ENCODE measurements at regions not wholly inside any gene's neighbourhood (a gene's known extent, or its start where the extent isn't known, plus 50 kb on each side); places are given as distances from the start of the nearest gene placed in this dataset.
"Not testable (repeated sequence)": the region's sequence is repeated elsewhere in the genome, so short reads cannot be mapped to it uniquely, and the experiment has no call there.

DNA sequence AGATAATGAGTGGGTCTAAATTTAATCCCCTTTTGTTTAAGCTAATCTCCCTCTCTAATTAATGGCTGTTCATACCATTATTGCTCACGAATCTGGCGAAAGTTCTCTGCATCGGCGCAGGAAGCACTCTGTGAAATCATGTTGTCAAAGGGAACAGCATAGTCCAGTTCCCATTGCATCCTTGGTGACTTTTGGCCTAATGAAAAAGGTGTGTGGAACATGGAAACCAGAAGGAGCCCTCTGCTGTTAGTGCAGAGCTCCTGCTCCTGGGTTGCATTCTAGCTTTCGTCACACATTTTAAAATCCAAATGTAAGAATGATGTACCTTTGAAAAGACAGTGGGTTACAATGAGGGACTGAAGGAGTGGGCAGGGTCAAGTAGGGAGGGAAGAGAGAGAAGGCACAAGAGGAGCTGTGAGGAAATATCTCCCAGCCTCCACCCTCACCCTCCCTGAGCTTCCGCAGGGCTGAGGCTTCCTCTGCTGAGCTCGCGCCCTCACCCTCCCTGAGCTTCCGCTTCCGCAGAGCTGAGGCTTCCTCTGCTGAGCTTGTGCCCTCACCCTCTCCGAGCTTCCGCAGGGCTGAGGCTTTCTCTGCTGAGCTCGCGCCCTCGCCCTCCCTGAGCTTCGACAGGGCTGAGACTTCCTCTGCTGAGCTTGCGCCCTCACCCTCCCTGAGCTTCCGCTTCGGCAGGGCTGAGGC is 754.3 kb upstream of the TPTE start:
- not testable (repeated sequence) for DNase-seq (ENCODE audit: low spot score)

DNA sequence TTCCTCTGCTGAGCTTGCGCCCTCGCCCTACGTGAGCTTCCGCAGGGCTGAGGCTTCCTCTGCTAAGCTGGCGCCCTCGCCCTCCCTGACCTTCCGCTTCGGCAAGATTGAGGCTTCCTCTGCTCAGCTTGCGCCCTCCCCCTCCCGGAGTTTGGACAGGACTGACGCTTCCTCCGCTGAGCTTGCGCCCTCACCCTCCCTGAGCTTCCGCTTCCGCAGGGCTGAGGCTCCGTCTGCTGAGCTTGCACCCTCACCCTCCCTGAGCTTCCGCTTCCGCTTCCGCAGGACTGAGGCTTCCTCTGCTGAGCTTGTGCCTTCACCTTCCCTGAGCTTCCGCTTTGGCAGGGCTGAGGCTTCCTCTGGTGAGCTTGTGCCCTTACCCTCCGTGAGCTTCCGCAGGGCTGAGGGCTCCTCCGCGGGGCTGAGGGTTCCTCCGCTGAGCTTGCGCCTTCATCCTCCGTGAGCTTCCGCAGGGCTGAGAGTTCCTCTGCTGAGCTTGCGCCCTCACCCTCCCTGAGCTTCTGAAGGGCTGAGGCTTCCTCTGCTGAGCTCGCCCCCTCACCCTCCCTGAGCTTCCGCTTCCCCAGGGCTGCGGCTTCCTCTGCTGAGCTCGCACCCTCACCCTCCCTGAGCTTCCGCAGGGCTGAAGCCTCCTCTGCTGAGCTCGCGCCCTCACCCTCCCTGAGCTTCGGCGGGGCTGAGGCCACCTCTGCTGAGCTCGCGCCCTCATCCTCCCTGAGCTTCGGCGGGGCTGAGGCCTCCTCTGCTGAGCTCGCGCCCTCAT is 753.6 kb upstream of the TPTE start:
- no peak for DNase-seq (ENCODE audit: low spot score)

DNA sequence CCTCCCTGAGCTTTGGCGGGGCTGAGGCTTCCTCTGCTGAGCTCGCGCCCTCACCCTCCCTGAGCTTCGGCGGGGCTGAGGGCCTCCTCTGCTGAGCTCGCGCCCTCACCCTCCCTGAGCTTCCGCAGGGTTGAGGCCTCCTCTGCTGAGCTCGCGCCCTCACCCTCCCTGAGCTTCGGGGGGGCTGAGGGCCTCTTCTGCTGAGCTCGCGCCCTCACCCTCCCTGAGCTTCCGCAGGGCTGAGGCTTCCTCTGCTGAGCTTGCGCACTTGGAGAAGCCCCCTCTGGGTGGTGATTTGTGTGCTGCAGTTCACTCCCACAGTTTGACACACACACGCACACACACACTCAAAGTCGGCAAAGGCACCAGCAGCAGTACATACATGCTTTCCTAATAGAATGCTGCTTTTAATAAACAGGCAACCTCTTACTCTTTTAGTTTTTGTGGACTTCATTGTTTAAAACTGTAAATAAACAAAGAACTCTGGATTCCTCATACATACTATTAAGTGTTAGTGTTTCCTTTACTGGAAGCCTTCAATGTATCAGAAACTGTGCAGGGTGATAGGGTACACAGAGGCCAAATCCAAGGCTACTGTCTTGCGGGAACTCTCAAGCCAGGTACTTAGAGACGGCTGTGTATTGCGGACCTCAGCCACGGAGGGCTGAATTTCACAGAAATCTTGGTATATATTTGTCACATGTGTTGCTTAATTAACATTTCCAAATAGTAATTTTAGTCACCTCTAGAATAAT is 752.8 kb upstream of the TPTE start:
- DNase-seq (ENCODE audit: low spot score): not testable (repeated sequence)

DNA sequence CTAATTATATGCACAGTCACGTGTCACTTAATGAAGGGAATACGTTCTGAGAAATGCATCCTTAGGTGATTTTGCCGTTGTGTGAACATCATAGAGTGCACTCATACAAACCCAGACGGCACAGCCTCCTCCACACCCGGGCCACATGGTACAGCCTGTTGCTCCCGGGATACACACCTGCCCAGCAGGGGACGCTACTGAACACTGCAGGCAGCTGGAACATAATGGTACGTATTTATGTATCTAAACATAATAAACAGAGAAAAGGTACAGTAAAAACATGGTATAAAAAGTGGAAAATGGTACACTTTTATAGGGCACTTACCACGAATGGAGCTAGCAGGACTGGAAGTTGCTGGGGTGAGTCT is 752.3 kb upstream of the TPTE start:
- DNase-seq (ENCODE audit: low spot score): not testable (repeated sequence)

DNA sequence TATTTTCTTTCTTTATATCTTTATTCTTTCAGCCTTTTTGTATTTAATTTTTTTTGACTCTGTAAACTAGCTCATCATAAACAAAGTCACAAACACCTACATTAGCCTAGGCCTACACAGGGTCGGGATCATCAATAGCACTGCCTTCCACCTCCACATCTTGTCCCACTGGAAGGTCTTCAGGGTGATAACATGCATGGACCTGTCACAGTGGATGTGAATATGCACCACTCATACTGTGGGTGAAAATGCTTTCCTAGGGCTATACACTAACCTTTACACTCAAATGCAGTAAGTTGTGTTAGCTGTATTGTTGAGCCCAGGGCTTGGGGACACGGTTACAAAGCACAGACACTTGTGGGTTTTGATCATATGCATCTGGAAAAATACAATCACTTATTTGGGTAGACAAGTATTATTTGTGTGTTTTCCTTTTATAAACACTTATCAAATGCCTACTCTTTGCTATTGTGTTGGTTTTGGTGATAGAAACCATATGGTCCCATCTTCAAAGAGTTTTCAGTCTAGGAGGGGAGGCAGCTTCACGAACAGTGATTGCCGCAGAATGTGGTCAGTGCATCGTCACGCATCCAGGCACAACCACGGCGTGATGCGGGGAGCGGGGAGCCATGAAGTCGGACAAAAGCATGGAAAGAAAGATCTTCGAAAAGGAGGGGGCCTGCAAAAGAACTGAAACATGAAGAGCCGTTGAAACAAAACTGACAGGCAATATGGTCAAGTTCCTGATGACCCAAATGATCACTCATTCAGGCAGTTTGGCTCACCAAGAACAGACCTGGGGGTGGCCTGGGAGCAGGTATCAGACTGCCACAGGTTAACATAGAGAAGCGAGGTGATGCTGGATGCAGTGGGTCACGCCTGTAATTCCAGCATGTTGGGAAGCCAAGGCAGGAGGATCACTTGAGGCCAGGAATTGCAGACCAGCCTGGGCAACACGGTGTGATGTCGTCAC is 751.4 kb upstream of the TPTE start:
- DNase-seq (ENCODE audit: low spot score): not testable (repeated sequence)

DNA sequence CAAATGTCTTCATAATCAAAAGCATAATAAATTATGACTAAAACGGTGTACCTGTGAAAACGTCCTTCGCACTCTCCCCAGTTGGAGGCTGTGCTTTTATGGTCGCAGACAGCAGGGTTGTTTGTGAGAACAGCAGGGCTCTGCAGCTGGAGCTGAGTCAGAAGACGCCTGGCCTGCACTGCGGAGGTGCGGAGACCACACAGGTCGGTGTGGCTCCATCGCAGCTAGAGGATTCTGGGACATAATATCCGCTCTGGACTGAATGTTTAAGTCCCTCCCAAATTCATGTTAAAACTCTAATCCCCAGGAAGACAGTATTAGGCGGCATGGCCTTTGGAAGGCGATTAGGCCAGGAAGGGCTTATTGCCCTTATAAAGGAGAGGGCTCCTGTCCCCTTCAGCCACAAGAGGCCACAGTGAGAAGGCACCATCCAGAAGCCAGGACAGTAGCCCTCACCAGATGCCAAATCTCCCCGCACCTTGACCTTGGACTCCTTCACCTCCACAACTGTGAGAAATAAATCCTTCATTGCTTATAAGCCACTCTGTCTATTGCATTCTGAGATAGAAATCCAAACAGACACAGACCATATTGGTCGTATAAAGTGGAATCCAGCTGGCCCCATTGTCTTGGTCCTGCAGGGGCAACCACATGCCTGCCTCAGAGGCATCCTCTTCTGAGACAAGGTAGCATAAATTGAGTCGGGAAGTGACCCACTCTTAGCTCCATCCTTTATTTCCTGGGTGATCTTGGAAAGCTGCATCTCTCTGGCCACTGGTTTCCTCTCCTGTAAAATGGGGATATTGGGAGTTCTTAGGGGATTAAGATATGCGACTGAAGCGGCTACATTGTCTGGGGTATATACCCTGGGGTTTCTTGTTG is 749.7 kb upstream of the TPTE start:
- not testable (repeated sequence) for DNase-seq (ENCODE audit: low spot score)

DNA sequence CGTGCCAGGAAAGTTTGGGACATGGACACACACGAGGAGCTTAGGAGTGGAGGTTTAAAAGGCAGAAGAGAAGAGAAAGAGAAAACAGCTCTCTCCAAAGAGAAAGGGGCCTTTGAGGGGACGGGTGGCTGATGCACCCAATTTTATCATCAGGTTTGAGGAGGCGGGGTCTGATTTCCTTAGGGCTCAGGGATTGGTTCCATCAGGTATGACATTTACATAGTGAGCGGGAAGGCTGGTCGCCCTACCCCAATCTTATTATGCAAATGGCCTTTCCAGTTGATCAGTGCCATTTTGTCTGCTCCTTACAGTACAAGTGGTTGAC is 749.1 kb upstream of the TPTE start:
- no peak for DNase-seq (ENCODE audit: low spot score)

DNA sequence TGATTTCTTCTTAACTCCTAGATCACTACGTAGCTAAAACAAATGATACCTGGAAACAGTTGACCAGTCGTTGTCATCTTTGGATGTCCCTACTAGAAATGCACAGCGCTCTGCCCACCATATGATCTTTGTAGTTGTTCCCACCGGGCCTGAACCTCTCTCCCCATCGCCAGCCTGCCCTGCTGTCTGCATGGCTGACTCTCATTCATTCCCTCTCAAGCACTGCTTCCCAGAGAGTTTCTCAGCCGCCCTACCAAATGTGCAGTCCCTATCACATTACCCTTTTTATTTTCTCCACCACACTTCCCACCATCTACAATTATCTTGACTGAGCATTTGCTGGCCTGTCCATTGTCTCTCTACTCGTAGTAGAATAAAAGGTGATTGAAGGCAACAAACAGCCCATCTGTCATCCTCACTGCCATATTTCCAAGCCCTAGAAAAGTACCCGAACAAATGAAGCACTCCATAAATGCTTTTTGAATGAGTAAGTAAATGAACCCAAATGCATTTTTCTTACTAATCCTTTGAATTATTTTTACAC is 748.4 kb upstream of the TPTE start:
- not testable (repeated sequence) for DNase-seq (ENCODE audit: low spot score)

DNA sequence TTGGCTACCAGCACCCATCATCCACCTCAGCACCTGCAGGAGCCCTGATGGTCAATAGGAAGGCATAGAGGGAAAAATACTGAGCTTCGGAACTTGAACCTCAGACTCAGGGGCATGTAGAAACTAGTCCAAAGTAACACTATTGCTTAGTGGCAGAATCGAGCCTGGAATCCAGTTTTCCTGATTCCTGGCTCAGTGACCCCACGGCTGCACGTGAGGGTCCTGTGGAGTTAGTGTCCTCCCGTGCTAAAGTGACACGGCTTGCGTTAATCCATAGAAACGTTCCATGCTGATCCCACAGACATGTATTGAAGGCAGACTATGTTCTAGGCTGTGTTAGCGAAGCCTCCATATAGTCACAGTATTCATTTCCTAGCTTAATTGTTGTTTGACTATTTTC is 747.0 kb upstream of the TPTE start:
- DNase-seq (ENCODE audit: low spot score): no peak

DNA sequence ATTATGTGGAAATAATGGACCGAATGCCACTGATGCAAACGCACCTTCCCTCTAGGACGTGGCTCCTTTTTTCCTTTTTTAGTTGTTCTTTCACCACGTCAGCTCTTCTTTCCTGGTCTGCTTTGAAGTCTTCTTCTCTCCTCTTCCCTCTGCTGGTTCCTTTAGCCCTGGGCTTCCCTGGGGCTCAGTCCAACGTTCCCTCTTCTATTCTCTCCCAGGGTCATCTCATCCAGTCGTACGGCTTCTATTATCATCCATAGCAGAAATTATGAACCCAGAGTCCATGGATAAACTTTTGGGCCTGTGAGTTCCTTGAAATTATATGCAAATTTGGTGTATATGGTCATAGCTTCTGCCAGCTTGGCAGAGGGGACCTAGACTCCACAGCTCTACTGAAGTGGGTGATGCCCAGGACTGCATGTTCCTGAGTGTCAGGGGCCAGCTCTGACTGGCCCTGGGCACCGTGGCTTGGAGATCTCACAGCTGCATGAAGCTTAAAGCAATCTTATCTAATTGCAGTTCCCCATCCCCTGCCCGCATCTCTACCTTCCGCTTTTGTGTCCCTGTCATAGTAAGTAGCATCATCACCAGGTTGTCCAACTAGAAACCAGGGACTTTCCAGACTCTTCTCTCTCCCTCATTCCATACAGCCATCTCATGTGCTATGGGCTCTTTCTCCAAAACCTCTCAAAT is 746.3 kb upstream of the TPTE start:
- not testable (repeated sequence) for DNase-seq (ENCODE audit: low spot score)

DNA sequence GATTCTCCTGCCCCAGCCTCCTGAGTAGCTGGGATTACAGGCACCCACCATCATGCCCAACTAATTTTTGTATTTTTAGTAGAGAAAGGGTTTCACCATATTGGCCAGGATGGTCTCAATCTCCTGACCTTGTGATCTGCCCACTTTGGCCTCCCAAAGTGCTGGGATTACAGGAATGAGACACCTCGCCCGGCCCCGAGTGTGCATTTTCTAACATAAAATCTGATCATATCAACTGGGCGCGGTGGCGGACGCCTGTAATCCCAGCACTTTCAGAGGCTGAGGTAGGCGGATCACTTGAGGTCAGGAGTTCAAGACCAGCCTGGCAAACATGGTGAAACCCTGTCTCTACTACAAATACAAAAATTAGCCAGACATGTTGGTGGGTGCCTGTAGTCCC is 745.5 kb upstream of the TPTE start:
- not testable (repeated sequence) for DNase-seq (ENCODE audit: low spot score)

DNA sequence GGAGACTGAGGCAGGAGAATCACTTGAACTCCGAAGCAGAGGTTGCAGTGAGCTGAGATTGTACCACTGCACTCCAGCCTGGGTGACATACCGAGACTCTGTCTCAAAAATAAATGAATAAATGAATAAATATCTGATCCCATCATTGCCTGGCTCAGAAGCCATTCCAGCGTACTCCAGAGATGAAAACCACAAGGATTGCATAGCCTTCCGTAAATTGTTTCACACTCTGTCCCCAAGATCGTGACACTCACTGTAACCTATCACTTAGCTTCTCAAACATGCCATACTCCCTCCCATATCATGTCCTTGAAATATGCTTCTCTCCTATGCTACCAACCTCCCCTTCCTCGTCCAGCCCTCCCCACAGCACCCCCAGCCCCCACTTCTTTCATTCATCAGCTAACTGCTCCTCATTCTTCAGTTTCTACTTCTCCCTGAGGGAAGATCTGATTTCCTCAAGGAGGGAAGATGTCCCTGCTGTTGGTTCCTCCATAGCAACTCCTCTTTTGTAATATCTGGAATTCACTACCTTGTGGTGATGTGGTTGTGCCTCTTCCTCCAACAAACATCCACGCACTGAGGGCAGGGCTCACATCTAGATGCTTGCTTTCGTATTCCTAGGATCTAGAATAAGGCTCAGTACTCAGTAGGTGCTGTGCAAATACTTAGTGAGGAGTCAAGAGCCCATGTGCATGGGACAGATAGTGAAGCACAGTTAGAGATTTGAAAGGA is 744.9 kb upstream of the TPTE start:
- DNase-seq (ENCODE audit: low spot score): not testable (repeated sequence)

DNA sequence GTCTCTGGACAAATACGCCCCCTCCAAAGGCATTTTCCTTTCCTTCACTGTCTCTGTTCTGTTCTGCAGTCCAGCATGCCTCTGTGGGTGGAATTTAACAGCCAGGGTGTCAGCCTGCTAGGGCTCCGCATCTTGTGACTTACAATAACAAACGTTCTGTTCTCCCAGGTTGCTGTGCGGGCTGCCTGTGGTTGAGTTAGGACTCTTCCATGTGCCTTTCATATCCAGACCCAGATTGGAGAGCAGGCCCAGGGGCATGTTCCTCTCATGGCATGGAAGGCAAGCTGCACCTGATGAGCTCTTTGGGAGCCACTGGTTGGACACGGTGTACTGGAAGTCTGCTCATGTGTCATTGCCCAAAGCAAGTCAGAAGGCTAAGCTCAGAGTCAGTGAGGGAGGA is 742.8 kb upstream of the TPTE start:
- not testable (repeated sequence) for DNase-seq (ENCODE audit: low spot score)

DNA sequence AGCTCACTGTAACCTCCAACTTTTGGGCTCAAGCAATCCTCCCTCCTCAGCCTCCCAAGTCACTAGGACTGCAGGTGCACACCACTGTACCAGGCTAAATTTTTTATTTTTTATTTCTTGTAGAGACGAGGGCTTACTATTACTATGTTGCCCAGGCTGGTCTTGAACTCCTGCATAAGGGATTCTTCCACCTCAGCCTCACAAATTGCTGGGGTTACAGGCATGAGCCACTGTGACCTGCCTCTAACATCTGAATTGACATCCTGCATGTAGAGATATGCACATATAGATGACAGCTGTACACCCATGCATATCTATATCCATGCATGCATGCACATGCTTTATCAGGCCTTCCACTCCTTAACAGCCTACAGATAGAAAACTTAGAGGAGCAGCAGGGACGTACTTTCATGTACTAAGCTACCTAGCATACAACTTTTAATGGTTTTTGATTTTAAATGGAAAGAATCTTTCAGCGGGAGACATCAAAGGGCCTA is 740.9 kb upstream of the TPTE start:
- no peak for DNase-seq (ENCODE audit: low spot score)

DNA sequence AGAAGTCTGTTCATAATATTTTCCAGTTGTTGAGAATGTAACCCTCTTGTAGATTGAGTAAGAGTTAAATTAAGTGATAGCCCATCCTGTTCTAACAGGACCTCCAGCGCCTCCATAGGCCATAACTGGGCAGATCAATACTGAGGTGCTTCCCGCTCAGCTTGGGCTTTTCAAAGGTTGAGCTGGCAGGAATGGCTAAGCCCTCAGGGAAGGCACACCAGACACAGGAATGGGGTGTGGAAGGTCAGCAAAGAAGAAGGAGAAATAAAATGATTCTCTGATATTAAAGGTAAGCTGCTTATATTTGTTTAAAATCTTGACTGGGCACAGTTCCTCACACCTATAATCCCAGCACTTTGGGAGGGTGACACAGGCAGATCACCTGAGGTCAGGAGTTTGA is 737.8 kb upstream of the TPTE start:
- not testable (repeated sequence) for DNase-seq (ENCODE audit: low spot score)

DNA sequence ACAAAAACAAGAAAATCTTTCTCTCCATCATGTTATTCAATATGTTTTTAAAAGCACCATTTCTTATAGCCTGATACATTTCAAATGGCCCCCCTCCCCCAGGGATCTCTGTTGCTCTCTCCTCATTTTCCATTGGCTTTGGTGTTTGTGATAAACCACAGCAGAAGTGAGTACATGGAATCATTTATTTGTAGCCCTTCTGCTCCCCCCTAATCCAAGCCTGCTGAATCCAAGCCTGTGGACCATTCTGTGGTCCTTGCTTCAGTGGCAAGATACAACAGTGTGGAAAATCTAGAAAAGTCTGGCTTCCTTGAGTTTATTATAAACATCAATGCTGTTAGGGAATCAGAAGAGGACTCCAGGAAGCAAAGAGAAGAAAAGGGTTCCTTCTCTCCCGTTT is 737.2 kb upstream of the TPTE start:
- not testable (repeated sequence) for DNase-seq (ENCODE audit: low spot score)

DNA sequence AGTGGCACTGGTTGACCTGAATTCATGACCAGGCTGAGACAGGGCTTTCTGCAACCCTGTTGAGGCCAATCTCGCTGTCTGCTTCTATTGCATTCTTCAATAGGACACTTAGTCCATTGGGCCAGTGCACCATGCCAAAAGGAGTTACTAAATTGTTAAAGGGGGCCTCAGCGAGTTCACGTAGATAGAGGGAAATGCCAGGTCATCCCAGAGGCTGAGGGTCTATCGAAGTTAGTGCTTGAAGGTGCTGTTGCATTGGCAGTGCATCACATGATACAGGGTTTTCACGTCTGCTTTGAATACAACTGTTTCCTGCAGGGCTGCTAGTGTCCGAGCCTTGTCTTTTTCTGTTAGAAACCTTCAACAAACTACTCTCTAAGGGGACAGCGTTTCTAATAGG is 735.3 kb upstream of the TPTE start:
- not testable (repeated sequence) for DNase-seq (ENCODE audit: low spot score)

DNA sequence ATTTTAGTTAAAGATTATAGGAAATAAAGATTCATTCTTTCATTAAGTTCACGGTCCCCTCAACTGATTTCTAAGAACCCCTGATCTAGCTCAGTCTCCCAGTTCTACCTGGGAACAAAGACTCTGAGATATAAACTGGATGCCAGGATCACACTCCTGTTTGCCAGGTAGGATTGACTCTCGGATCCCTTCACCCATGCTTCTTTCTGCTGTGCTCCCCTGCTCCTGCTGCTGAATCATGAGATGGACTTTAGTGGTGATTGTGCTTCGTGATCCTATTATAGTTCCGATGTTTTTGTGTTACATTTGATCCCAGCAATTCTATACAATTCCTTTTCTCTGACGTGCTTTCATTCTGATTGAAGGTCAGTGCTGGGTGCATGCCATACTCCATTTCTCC is 733.1 kb upstream of the TPTE start:
- DNase-seq (ENCODE audit: low spot score): not testable (repeated sequence)

DNA sequence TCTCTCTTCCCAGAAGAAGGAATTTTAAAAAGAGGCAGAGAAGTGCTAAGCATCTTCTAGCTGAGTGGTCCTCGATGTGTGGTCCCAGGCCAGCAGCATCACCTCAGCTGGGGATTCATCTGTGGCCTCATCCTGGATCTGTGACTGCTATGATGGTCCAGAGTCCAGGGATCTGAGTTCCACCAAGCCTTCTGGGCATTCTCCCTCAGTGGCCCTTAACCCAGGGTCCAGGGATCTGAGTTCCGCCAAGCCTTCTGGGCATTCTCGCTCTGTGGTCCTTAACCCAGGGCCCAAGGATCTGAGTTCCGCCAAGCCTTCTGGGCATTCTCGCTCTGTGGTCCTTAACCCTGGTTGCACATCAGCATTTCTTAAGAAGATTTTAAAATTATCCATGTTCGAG is 731.0 kb upstream of the TPTE start:
- not testable (repeated sequence) for DNase-seq (ENCODE audit: low spot score)
